Left lung (tissue), 4 donors: ENCODE measurements at regions not wholly inside any gene's neighbourhood (a gene's known extent, or its start where the extent isn't known, plus 50 kb on each side); places are given as distances from the start of the nearest gene placed in this dataset.
A peak's percentile ranks its signal among the peaks of the same experiment; 100 is the strongest.
"Not testable (repeated sequence)": the region's sequence is repeated elsewhere in the genome, so short reads cannot be mapped to it uniquely, and the experiment has no call there.

Experiments
- ATAC-seq: fragments of 200-7000 bp; cut with Tn5 transposase; one replicate; pipeline ENCODE4 v1.9.1; 2020; ENCODE audit warnings: moderate library complexity
- DNase-seq, 4 donors: peaks; one replicate each; pipeline ENCODE4 v3.0.0-alpha.2; 2013 to 2020
- H3K27ac ChIP-seq, 2 donors: fragments of 200-600 bp; sonication (generic) in 1 of 2; one replicate each; pipeline versions ENCODE4 v1.5.0 to v1.8.0; 2020 to 2021
- H3K27me3 ChIP-seq, 2 donors: fragments of 200-600 bp; sonication (generic) in 1 of 2; one replicate each; pipeline versions ENCODE4 v1.5.0 to v1.8.0; 2020 to 2021
- H3K36me3 ChIP-seq, 2 donors: fragments of 200-600 bp; sonication (generic) in 1 of 2; one replicate each; pipeline versions ENCODE4 v1.5.0 to v1.8.0; 2020 to 2021
- H3K4me1 ChIP-seq, 2 donors: fragments of 200-600 bp; one replicate each; pipeline ENCODE4 v1.8.0; 2021
- H3K4me3 ChIP-seq, 2 donors: fragments of 200-600 bp; sonication (generic) in 1 of 2; one replicate each; pipeline versions ENCODE4 v1.5.0 to v1.8.0; 2020 to 2021; ENCODE audit warnings: mild to moderate bottlenecking in 1 of 2
- H3K9me3 ChIP-seq, 2 donors: fragments of 200-600 bp; sonication (generic) in 1 of 2; one replicate each; pipeline versions ENCODE4 v1.5.0 to v1.8.0; 2020 to 2021
- intact Hi-C, 2 donors: fragments of 100-400 bp; cut with DNase I; formaldehyde crosslinking; loops; one replicate each; pipeline versions ENCODE4 v1.11.2 to v1.14.2; 2022
- TF ChIP-seq, protein P1 (sequence below), 2 donors: fragments of 200-600 bp; sonication (generic) in 1 of 2; IDR thresholded peaks; one replicate each; pipeline versions ENCODE4 v1.5.0 to v1.8.0; 2021; ENCODE audit warnings: antibody characterized with exemption in 2 of 2
- donor health status: DM: no; HTN: yes; CAD: no.
- donor health status: DM: no; HTN: no; CAD: no.

DNA sequence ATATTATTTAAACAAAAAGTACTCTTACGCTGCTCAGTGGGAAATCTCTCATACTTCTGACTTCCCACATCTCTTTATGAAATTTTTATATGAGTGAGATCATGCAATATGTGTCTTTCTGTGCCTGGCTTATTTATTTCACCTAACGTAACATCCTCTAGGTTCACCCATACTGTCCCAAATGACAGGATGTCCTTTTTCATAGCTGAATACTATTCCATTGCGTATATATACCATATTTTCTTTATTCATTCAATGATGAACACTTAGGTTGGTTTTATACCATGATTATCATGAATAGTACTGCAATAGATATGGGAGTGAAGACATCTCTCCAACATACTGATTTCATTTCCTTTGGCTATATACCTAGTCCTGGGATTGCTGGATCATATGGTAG is 57.8 kb upstream of the TPP2 start:
- Histone ChIP-seq H3K36me3 (no peaks in the 10 kb centered on the region), H3K9me3 (no peaks in the 10 kb centered on the region), H3K4me3 (no peak overlapping the region), H3K4me1 (no peaks in the 10 kb centered on the region), H3K27me3 (no peaks in the 10 kb centered on the region), H3K27ac (no peak overlapping the region)
- ATAC-seq (no peak), DNase-seq (no peak)
- intact Hi-C loops, result no loop called here
- TF ChIP-seq, protein P1, sequence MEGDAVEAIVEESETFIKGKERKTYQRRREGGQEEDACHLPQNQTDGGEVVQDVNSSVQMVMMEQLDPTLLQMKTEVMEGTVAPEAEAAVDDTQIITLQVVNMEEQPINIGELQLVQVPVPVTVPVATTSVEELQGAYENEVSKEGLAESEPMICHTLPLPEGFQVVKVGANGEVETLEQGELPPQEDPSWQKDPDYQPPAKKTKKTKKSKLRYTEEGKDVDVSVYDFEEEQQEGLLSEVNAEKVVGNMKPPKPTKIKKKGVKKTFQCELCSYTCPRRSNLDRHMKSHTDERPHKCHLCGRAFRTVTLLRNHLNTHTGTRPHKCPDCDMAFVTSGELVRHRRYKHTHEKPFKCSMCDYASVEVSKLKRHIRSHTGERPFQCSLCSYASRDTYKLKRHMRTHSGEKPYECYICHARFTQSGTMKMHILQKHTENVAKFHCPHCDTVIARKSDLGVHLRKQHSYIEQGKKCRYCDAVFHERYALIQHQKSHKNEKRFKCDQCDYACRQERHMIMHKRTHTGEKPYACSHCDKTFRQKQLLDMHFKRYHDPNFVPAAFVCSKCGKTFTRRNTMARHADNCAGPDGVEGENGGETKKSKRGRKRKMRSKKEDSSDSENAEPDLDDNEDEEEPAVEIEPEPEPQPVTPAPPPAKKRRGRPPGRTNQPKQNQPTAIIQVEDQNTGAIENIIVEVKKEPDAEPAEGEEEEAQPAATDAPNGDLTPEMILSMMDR (IDR thresholded peaks at IDR 0.05), result no peak

DNA sequence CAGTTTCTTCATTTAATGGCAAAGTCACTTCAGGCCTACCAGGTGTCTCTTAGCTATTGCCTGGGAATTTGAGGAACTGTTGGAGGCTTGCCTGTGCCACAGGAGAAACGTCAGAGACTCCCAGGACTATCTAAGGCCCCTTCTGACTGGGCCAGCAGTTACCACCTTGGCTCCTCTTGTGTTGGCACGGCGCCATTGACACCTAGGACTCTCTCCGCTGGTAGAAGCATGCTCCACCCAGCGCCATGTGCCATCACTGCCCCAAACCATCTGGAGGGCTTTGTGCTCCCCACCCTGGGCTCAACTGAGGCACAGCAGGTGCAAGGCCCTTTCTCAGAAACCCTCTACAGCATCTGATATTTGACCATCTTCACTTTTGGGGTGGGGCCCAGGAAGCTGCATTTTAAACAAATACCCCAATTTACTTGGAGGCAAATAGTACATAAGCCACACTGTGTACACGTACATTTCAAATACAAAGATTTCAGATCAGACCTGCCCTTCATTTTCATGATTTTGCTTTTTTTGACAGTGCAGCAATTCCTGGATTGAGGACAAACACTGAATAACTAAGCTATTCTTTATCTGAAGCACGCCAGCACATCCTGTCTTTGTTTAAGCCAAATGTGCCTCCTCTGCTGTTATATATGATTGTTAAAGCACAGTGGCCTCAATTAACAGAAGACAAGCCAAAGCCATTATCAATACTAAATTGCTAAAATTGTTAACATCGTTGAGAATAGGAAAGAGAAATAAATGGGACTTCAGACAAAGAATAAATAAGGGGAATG is 59.9 kb upstream of the TPP2 start:
- Histone ChIP-seq H3K36me3 (no peaks in the 10 kb centered on the region), H3K27ac (no peak overlapping the region), H3K27me3 (no peaks in the 10 kb centered on the region), H3K4me1 (no peaks in the 10 kb centered on the region), H3K9me3 (no peaks in the 10 kb centered on the region), H3K4me3 (no peak overlapping the region)
- no peak for ATAC-seq
- no peak for DNase-seq
- intact Hi-C loops, result no loop called here
- TF ChIP-seq, protein P1 (IDR thresholded peaks at IDR 0.05), result no peak

DNA sequence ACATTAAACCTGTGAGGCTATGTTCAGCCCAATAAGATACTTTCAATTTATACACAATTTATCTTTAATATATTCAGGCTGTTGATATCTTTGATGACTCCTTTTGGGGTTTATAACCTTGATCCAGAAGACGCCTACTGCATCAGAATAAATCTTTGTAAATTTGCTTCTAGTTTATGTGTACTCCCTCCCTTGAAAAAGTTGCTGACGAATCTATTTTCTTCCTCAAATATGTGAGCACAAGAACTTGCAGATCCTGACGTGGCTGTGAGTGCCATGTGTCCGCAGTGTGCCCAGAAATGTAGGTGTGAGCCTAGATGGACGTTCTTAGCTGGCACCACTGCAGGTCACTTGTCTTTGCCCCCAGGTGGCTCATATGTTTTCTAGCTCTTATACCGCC is 60.6 kb upstream of the TPP2 start:
- no peaks in the 10 kb centered on the region for H3K4me1 ChIP-seq
- H3K4me3 ChIP-seq, result no peak overlapping the region
- DNase-seq (no peak), ATAC-seq (no peak)
- TF ChIP-seq, protein P1 (IDR thresholded peaks at IDR 0.05), result no peak
- H3K36me3 ChIP-seq, result no peaks in the 10 kb centered on the region
- intact Hi-C loops, result no loop called here
- H3K27ac ChIP-seq, result no peak overlapping the region
- no peaks in the 10 kb centered on the region for H3K27me3 ChIP-seq
- H3K9me3 ChIP-seq, result no peaks in the 10 kb centered on the region

DNA sequence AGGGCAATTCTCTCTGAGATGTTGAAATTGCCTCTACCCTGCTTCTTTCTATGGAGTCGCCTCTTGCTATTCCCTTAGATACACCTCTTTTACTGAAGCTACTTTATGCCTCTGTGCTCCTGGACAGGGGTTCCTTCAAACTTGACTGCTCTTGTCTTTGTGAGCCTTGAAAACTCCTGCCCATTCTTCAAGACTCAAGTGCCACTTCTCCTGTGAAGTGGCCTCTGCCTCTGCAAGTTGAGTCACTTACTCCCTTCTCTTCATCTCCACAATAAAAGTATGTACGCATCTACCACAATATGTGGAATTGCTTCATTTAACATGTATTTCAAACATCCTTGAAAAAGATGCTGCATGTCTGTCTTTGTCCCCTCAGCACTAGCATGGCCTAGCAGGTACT is 66.0 kb upstream of the TPP2 start:
- intact Hi-C loops, result no loop called here
- TF ChIP-seq, protein P1 (IDR thresholded peaks at IDR 0.05), result no peak
- no peaks in the 10 kb centered on the region for H3K36me3 ChIP-seq
- H3K4me1 ChIP-seq, result no peaks in the 10 kb centered on the region
- no peak overlapping the region for H3K4me3 ChIP-seq
- DNase-seq (peak in 2 of 4 donors; percentile 17 to 39), ATAC-seq (peak; percentile 94)
- no peaks in the 10 kb centered on the region for H3K9me3 ChIP-seq
- H3K27me3 ChIP-seq, result no peaks in the 10 kb centered on the region
- H3K27ac ChIP-seq, result no peak overlapping the region

DNA sequence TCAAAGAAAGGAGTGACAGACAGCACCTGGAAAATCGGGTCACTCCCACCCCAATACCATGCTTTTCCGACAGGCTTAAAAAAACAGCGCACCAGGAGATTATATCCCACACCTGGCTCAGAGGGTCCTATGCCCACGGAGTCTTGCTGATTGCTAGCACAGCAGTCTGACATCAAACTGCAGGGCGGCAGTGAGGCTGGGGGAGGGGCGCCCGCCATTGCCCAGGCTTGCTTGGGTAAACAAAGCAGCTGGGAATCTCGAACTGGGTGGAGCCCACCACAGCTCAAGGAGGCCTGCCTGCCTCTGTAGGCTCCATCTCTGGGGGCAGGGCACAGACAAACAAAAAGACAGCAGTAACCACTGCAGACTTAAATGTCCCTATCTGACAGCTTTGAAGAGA is 74.5 kb upstream of the TPP2 start:
- DNase-seq, H3K27ac ChIP-seq, ATAC-seq, H3K27me3 ChIP-seq, H3K4me3 ChIP-seq, H3K4me1 ChIP-seq, intact Hi-C loops, H3K9me3 ChIP-seq, H3K36me3 ChIP-seq: not testable (repeated sequence)

DNA sequence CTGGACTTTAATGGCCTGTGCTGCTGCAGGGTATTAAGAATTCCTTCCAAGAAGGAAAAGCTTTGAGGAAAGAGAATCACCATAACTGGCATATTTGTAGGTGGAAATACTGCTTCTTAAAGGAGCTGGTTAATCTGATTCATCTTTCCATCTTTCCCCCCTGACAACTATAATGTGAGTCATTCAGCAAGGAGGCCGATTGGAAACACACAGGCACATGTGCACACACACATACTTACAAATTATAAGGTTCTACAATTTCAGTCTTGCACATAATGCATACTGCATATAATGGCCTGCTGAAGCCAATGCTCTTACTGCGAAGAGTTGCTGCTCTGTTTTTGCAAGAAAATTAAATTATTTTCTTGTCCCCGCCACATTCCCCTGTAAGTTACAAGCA is 78.8 kb upstream of the TPP2 start:
- Histone ChIP-seq H3K9me3 (no peaks in the 10 kb centered on the region), H3K4me1 (no peaks in the 10 kb centered on the region), H3K36me3 (no peaks in the 10 kb centered on the region), H3K27me3 (no peaks in the 10 kb centered on the region), H3K4me3 (no peak overlapping the region), H3K27ac (no peak overlapping the region)
- intact Hi-C loops, result no loop called here
- DNase-seq, result no peak
- TF ChIP-seq, protein P1 (IDR thresholded peaks at IDR 0.05), result no peak
- no peak for ATAC-seq
